ENCODE measurements at regions not wholly inside any gene's neighbourhood (a gene's known extent, or its start where the extent isn't known, plus 50 kb on each side); places are given as distances from the start of the nearest gene placed in this dataset.

- Mint-ChIP-seq H3K9me3 (no peaks in the 10 kb centered on the region), H3K4me1 (ENCODE audit: low read depth) (no peaks in the 10 kb centered on the region), H3K36me3 (ENCODE audit: low read depth) (no peaks in the 10 kb centered on the region), H3K27ac (no peak overlapping the region), H3K4me3 (no peak overlapping the region), H3K27me3 (ENCODE audit: low read depth) (peaks cover 58% of the 10 kb centered on the region)
- no peak for DNase-seq (ENCODE audit: low spot score)
Measured at GRCh38 chr17:36813957-36814563, 123.2 kb upstream of the LHX1 start.

GRCh38 chr17:36814958-36815357, 122.3 kb upstream of the LHX1 start:
- DNase-seq (ENCODE audit: low spot score): no peak
- Mint-ChIP-seq H3K27ac (no peak overlapping the region), H3K9me3 (no peaks in the 10 kb centered on the region), H3K4me3 (no peak overlapping the region), H3K27me3 (ENCODE audit: low read depth) (peaks cover 50% of the 10 kb centered on the region), H3K4me1 (ENCODE audit: low read depth) (no peaks in the 10 kb centered on the region), H3K36me3 (ENCODE audit: low read depth) (no peaks in the 10 kb centered on the region)

GRCh38 chr17:36816214-36816906, 120.9 kb upstream of the LHX1 start:
- Mint-ChIP-seq H3K27me3 (ENCODE audit: low read depth) (peaks cover 37% of the 10 kb centered on the region), H3K27ac (no peak overlapping the region), H3K4me1 (ENCODE audit: low read depth) (no peaks in the 10 kb centered on the region), H3K4me3 (no peak overlapping the region), H3K36me3 (ENCODE audit: low read depth) (no peaks in the 10 kb centered on the region), H3K9me3 (no peaks in the 10 kb centered on the region)
- no peak for DNase-seq (ENCODE audit: low spot score)

- Mint-ChIP-seq H3K36me3 (ENCODE audit: low read depth) (no peaks in the 10 kb centered on the region), H3K4me3 (no peak overlapping the region), H3K4me1 (ENCODE audit: low read depth) (no peaks in the 10 kb centered on the region), H3K27ac (no peak overlapping the region), H3K9me3 (no peaks in the 10 kb centered on the region), H3K27me3 (ENCODE audit: low read depth) (peaks cover 31% of the 10 kb centered on the region)
- DNase-seq (ENCODE audit: low spot score): no peak
Measured at GRCh38 chr17:36816907-36817288, 120.4 kb upstream of the LHX1 start.

GRCh38 chr17:36817483-36818048, 119.7 kb upstream of the LHX1 start:
- H3K4me1 Mint-ChIP-seq (ENCODE audit: low read depth): no peaks in the 10 kb centered on the region
- H3K27me3 Mint-ChIP-seq (ENCODE audit: low read depth): peaks cover 26% of the 10 kb centered on the region

GRCh38 chr17:36818134-36818825, 119.0 kb upstream of the LHX1 start:
- no peaks in the 10 kb centered on the region for H3K36me3 Mint-ChIP-seq (ENCODE audit: low read depth)
- H3K27me3 Mint-ChIP-seq (ENCODE audit: low read depth): peaks cover 25% of the 10 kb centered on the region
- no peaks in the 10 kb centered on the region for H3K9me3 Mint-ChIP-seq
- H3K27ac Mint-ChIP-seq: no peak overlapping the region
- no peaks in the 10 kb centered on the region for H3K4me1 Mint-ChIP-seq (ENCODE audit: low read depth)
- no peak for DNase-seq (ENCODE audit: low spot score)
- H3K4me3 Mint-ChIP-seq: no peak overlapping the region

More at GRCh38 chr17:36817483-36818048, 119.7 kb upstream of the LHX1 start:
- no peak overlapping the region for H3K4me3 Mint-ChIP-seq
- H3K36me3 Mint-ChIP-seq (ENCODE audit: low read depth): no peaks in the 10 kb centered on the region
- no peaks in the 10 kb centered on the region for H3K9me3 Mint-ChIP-seq
- H3K27ac Mint-ChIP-seq: no peak overlapping the region
- no peak for DNase-seq (ENCODE audit: low spot score)

GRCh38 chr17:36823850-36824677, 113.2 kb upstream of the LHX1 start:
- no peak overlapping the region for H3K4me3 Mint-ChIP-seq
- DNase-seq (ENCODE audit: low spot score): no peak
- no peaks in the 10 kb centered on the region for H3K4me1 Mint-ChIP-seq (ENCODE audit: low read depth)
- H3K27ac Mint-ChIP-seq: no peak overlapping the region
- H3K27me3 Mint-ChIP-seq (ENCODE audit: low read depth): peaks cover 23% of the 10 kb centered on the region
- H3K36me3 Mint-ChIP-seq (ENCODE audit: low read depth): no peaks in the 10 kb centered on the region
- H3K9me3 Mint-ChIP-seq: no peaks in the 10 kb centered on the region

GRCh38 chr17:36824678-36825101, 112.6 kb upstream of the LHX1 start:
- no peaks in the 10 kb centered on the region for H3K4me1 Mint-ChIP-seq (ENCODE audit: low read depth)
- H3K9me3 Mint-ChIP-seq: no peaks in the 10 kb centered on the region
- no peak overlapping the region for H3K4me3 Mint-ChIP-seq
- H3K27me3 Mint-ChIP-seq (ENCODE audit: low read depth): peaks cover 23% of the 10 kb centered on the region
- no peak for DNase-seq (ENCODE audit: low spot score)
- no peak overlapping the region for H3K27ac Mint-ChIP-seq
- H3K36me3 Mint-ChIP-seq (ENCODE audit: low read depth): no peaks in the 10 kb centered on the region

- Mint-ChIP-seq H3K4me3 (no peak overlapping the region), H3K27me3 (ENCODE audit: low read depth) (peaks cover 23% of the 10 kb centered on the region), H3K36me3 (ENCODE audit: low read depth) (no peaks in the 10 kb centered on the region), H3K27ac (no peak overlapping the region), H3K4me1 (ENCODE audit: low read depth) (no peaks in the 10 kb centered on the region), H3K9me3 (no peaks in the 10 kb centered on the region)
- DNase-seq (ENCODE audit: low spot score): no peak
Measured at GRCh38 chr17:36825113-36825512, 112.2 kb upstream of the LHX1 start.

- Mint-ChIP-seq H3K27me3 (ENCODE audit: low read depth) (peaks cover 23% of the 10 kb centered on the region), H3K4me3 (no peak overlapping the region), H3K27ac (no peak overlapping the region), H3K4me1 (ENCODE audit: low read depth) (no peaks in the 10 kb centered on the region), H3K36me3 (ENCODE audit: low read depth) (no peaks in the 10 kb centered on the region), H3K9me3 (no peaks in the 10 kb centered on the region)
- DNase-seq (ENCODE audit: low spot score): no peak
Measured at GRCh38 chr17:36825521-36825920, 111.8 kb upstream of the LHX1 start.

GRCh38 chr17:36825951-36826350, 111.3 kb upstream of the LHX1 start:
- Mint-ChIP-seq H3K27me3 (ENCODE audit: low read depth) (peaks cover 23% of the 10 kb centered on the region), H3K9me3 (no peaks in the 10 kb centered on the region), H3K36me3 (ENCODE audit: low read depth) (no peaks in the 10 kb centered on the region), H3K4me3 (no peak overlapping the region), H3K27ac (no peak overlapping the region), H3K4me1 (ENCODE audit: low read depth) (no peaks in the 10 kb centered on the region)
- no peak for DNase-seq (ENCODE audit: low spot score)

GRCh38 chr17:36827081-36827480, 110.2 kb upstream of the LHX1 start:
- Mint-ChIP-seq H3K27ac (no peak overlapping the region), H3K4me3 (no peak overlapping the region), H3K9me3 (no peaks in the 10 kb centered on the region), H3K27me3 (ENCODE audit: low read depth) (peaks cover 23% of the 10 kb centered on the region), H3K4me1 (ENCODE audit: low read depth) (no peaks in the 10 kb centered on the region), H3K36me3 (ENCODE audit: low read depth) (no peaks in the 10 kb centered on the region)
- no peak for DNase-seq (ENCODE audit: low spot score)

GRCh38 chr17:36829676-36830075, 107.6 kb upstream of the LHX1 start:
- peaks cover 19% of the 10 kb centered on the region for H3K27me3 Mint-ChIP-seq (ENCODE audit: low read depth)
- no peaks in the 10 kb centered on the region for H3K36me3 Mint-ChIP-seq (ENCODE audit: low read depth)
- H3K4me1 Mint-ChIP-seq (ENCODE audit: low read depth): no peaks in the 10 kb centered on the region
- no peak for DNase-seq (ENCODE audit: low spot score)
- H3K4me3 Mint-ChIP-seq: no peak overlapping the region
- H3K27ac Mint-ChIP-seq: no peak overlapping the region
- no peaks in the 10 kb centered on the region for H3K9me3 Mint-ChIP-seq

All from T-helper 2 cell treated with Interferon-gamma antibody and Interleukin-4, amounts not matched to agents 5 μg/mL and 100 μg/mL, for 36 hours (primary cell).